Endothelial cell of umbilical vein (primary cell): ENCODE measurements at regions not wholly inside any gene's neighbourhood (a gene's known extent, or its start where the extent isn't known, plus 50 kb on each side); places are given as distances from the start of the nearest gene placed in this dataset. TPM values are rescaled to one million over a fixed set of nuclear protein-coding genes. Genes with fewer than 3 reads are reported as not detected.

Source experiments
- BruUV-seq: library from RNA; stranded (reverse); fragments of 400-500 nt; replicated peaks from 2 replicates; lab custom pipeline; 2021; lab: Mats Ljungman, UMichigan
- CTCF ChIA-PET: fragments of 300-600, 350-600 bp; sonication (Branson Sonifier 250); formaldehyde crosslinking; loops from one replicate; lab custom pipeline; 2021; ENCODE audit warnings: antibody characterized with exemption, inconsistent platforms; lab: Charles Lee
- POLR2A ChIA-PET: fragments of 300-600, 350-600 bp; sonication (Branson Sonifier 250); formaldehyde crosslinking; loops from one replicate; lab custom pipeline; 2021; ENCODE audit warnings: antibody characterized with exemption, inconsistent platforms; lab: Charles Lee
- DNase-seq: peaks from one replicate; pipeline ENCODE4 v3.0.0-alpha.2; 2011; ENCODE audit warnings: low read depth, low spot score
- FAIRE-seq: peaks from 2 replicates; lab custom pipeline; 2011; peaks lifted over from hg19 to GRCh38; lab: Jason Lieb, UNC
- H2AFZ ChIP-seq: 2 replicates; pipeline ENCODE4 v1.6.0; 2012; ENCODE audit warnings: low read depth, low read length, control low read depth, inconsistent platforms
- H3K27ac ChIP-seq: 2 replicates; pipeline ENCODE4 v1.5.1; 2011; ENCODE audit warnings: low read depth, mild to moderate bottlenecking, control low read depth, low read length, moderate library complexity; ENCODE audit not compliant: insufficient read depth
- H3K27me3 ChIP-seq, 2 experiments: 2 replicates each; pipeline versions ENCODE4 v1.6.0 to v1.6.1; 2011; ENCODE audit warnings: low read length in 2 of 2, mixed read lengths in 1 of 2; ENCODE audit not compliant: control insufficient read depth in 2 of 2, insufficient read depth in 2 of 2
- H3K36me3 ChIP-seq, 2 experiments: 2 replicates in 1 of 2; 3 replicates in 1 of 2; pipeline ENCODE4 v1.5.1; 2011; ENCODE audit warnings: low read length in 2 of 2, mild to moderate bottlenecking in 1 of 2, moderate library complexity in 1 of 2; ENCODE audit not compliant: control insufficient read depth in 2 of 2, insufficient read depth in 2 of 2; ENCODE audit errors: extremely low read depth in 1 of 2
- H3K4me1 ChIP-seq: 3 replicates; pipeline ENCODE4 v1.5.1; 2011; ENCODE audit warnings: mild to moderate bottlenecking, low read length; ENCODE audit not compliant: control insufficient read depth, insufficient read depth; ENCODE audit errors: extremely low read depth
- H3K4me2 ChIP-seq: 2 replicates; pipeline ENCODE4 v1.6.1; 2011; ENCODE audit warnings: low read length, control low read depth, mixed read lengths; ENCODE audit not compliant: insufficient read depth
- H3K4me3 ChIP-seq, 3 experiments: fragments of 200-600 bp in 1 of 3; sonication (generic), shearing (Covaris generic) in 1 of 3; replicated peaks in 1 of 3; 2 replicates each; pipeline ENCODE4 v1.5.1; 2011 to 2016; ENCODE audit warnings: control low read depth in 3 of 3, low read length in 3 of 3, mild to moderate bottlenecking in 2 of 3, inconsistent platforms in 1 of 3, low read depth in 1 of 3, moderate library complexity in 1 of 3; ENCODE audit not compliant: insufficient read depth in 1 of 3
- H3K79me2 ChIP-seq: 2 replicates; pipeline ENCODE4 v1.6.0; 2012; ENCODE audit warnings: low read length, inconsistent platforms; ENCODE audit not compliant: control insufficient read depth, insufficient read depth
- H3K9ac ChIP-seq: replicated peaks from 2 replicates; pipeline ENCODE3; 2011; ENCODE audit warnings: low read length, control low read depth; ENCODE audit not compliant: insufficient read depth; ENCODE audit errors: extremely low read depth
- H3K9me1 ChIP-seq: replicated peaks from 3 replicates; pipeline ENCODE4 v1.6.0; 2011; ENCODE audit warnings: mild to moderate bottlenecking, low read length; ENCODE audit not compliant: control insufficient read depth, insufficient read depth; ENCODE audit errors: extremely low read depth
- H3K9me3 ChIP-seq: replicated peaks from 2 replicates; pipeline ENCODE4 v1.5.1; 2012; ENCODE audit warnings: low read length, inconsistent platforms; ENCODE audit not compliant: control insufficient read depth, insufficient read depth
- H4K20me1 ChIP-seq: replicated peaks from 2 replicates; pipeline ENCODE3; 2011; ENCODE audit warnings: mild to moderate bottlenecking, low read length; ENCODE audit not compliant: control insufficient read depth, insufficient read depth; ENCODE audit errors: extremely low read depth
- CTCF ChIP-seq, 2 donors: IDR thresholded peaks; 1 replicate in 1 of 2; 2 replicates in 1 of 2; pipeline ENCODE4 v1.5.1; 2011; ENCODE audit warnings: low read length in 2 of 2, mild to moderate bottlenecking in 2 of 2, moderate library complexity in 2 of 2, control low read depth in 1 of 2, inconsistent platforms in 1 of 2, low read depth in 1 of 2; ENCODE audit not compliant: insufficient read depth in 1 of 2; ENCODE audit errors: extremely low read depth in 1 of 2
- POLR2A ChIP-seq: IDR thresholded peaks from 2 replicates; pipeline ENCODE4 v1.6.1; 2012; ENCODE audit warnings: low read depth, mild to moderate bottlenecking, control low read depth, low read length
- dilution Hi-C: fragments of 300-500 bp; cut with MboI; formaldehyde crosslinking; loops from one replicate; pipeline ENCODE4 v1.15.0; 2019; ENCODE audit warnings: low sequenced_read_pairs; ENCODE audit not compliant: extremely low pct_ligation_motif_present
- intact Hi-C: fragments of 100-400 bp; cut with micrococcal nuclease; formaldehyde crosslinking; loops from one replicate; pipeline ENCODE4 v1.10.0; 2022
- small RNA-seq: library from RNA; depleted of rRNA; stranded (forward); fragments of <200 nt; gene quantifications from one replicate; pipeline ENCODE3, GENCODE V24; 2012; ENCODE audit warnings: low replicate concordance, low read depth; ENCODE audit not compliant: insufficient read depth, insufficient read length

DNA sequence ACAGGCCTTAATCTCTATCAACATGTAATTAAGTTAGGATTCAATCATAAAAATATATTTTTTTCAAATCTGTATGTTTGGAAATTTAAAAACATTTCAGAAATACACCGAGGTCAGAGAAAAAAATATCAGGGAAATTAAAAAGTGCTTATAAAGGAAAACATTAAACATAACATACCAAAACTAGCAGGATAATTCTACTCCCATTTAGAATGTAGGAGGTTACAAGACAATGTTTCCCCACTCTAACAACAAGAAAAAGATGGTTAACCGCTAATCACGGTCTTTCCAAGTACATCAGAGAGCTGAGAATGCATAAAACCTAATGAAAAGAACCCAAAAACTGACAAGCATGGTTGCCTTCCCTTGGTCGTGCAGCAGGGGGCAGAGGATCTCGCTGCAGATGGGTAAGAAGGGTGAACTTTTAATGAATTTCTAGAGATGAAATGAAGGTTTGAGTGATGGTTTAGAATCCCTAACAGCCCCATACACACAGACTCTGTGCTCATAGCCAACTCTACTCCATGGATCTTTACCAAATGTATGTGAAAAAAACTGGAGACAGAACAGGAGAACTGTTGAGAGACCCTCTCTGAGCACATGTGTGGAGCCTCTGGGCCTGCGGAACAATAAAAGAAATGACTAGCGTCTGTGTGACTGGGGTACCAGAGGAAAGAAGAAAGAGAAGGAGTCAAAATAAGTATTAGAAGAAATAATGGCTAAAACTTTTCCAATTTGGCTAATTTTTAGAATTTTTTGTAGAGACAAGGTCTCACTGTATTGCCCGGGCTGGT lies 51.3 kb upstream of the LSM14A start:
- CTCF ChIA-PET: interaction anchor here (0.7 to 4.6 kb wide), 9 partner anchors 11 to 343 kb away, joined by 3 to 100 read pairs (median 6); no protein-coding TSS in a partner anchor
- Histone ChIP-seq H3K79me2 (no peaks in the 10 kb centered on the region), H3K9me1 (no peaks in the 10 kb centered on the region), H2AFZ (no peak overlapping the region), H3K36me3 (no peaks in the 10 kb centered on the region), H3K9ac (no peak overlapping the region), H3K4me1 (no peaks in the 10 kb centered on the region), H3K9me3 (no peaks in the 10 kb centered on the region), H3K4me3 (no peak overlapping the region), H3K27ac (no peak overlapping the region), H4K20me1 (no peaks in the 10 kb centered on the region), H3K4me2 (no peak overlapping the region), H3K27me3 (peaks cover 3 to 7% of the 10 kb centered on the region in 2 experiments)
- FAIRE-seq: peak; percentile 64
- POLR2A ChIA-PET: no interaction called here
- TF ChIP-seq CTCF (IDR thresholded peaks at IDR 0.05; ENCODE audit: extremely low read depth in 1 of 2, insufficient read depth in 1 of 2, low read depth in 1 of 2, low read length in 2 of 2) (peak; percentile 78 to 79), POLR2A (no peak)
- dilution Hi-C loops (no loop called here), intact Hi-C loops (loop anchor here (1.0 to 5.0 kb wide), 3 partner anchors 13 to 96 kb away; no protein-coding TSS in a partner anchor)
- peak; percentile 65 for DNase-seq
- no TSS peak for BruUV-seq

Small RNA genes in the stretch of these regions (small RNA-seq; reads per million reads assigned to genes)
- gene RN7SL150P (not detected), gene RPS4XP23 (not detected)
